Liver (tissue), 3 donors: ENCODE measurements at regions not wholly inside any gene's neighbourhood (a gene's known extent, or its start where the extent isn't known, plus 50 kb on each side); places are given as distances from the start of the nearest gene placed in this dataset.

Experiments used
- CTCF ChIP-seq: fragments of 150-350 bp; IDR thresholded peaks from 2 replicates; pipeline ENCODE4 v1.5.1; 2017; ENCODE audit warnings: improper control_type of control experiment, low read depth, low read length; ENCODE audit not compliant: missing input control
- EGR1 ChIP-seq, 2 donors: IDR thresholded peaks; 2 replicates each; pipeline ENCODE4 v1.6.1; 2016 to 2018; ENCODE audit warnings: antibody characterized with exemption in 2 of 2, low read depth in 2 of 2
- donor health status: healthy.
- donor health status: healthy.

GRCh38 chr2:145000376-145000775, 480.5 kb upstream of the ZEB2 start:
- TF ChIP-seq CTCF = no peak
- no peak for TF ChIP-seq EGR1 (IDR thresholded peaks at IDR 0.05; ENCODE audit: low read depth in 2 of 2)
